HK-2 (cell line): ENCODE measurements at regions not wholly inside any gene's neighbourhood (a gene's known extent, or its start where the extent isn't known, plus 50 kb on each side); places are given as distances from the start of the nearest gene placed in this dataset.
"Not testable (repeated sequence)": the region's sequence is repeated elsewhere in the genome, so short reads cannot be mapped to it uniquely, and the experiment has no call there.

Source experiments
- DNase-seq: peaks from one replicate; pipeline ENCODE4 v3.0.0-alpha.2; 2018; ENCODE audit not compliant: unreplicated experiment

DNA sequence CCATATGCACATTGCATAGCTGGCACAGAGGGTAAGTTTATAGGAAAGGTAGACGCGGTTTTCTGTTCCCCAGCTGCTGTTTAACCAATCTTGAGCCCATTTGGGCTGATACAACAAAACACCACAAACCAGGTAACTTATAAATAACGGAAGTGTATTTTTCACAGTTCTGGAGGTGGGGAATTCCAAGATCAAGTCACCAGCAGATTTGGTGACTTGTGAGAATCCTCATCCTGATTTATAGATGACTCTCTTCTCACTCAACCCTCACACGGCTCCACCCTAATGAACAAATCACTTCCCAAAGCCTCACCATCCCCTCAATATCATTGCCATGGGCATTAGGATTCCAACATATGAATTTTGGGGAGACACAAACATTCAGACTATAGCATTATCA lies 694.4 kb upstream of the NR2F2 start:
- no peak for DNase-seq

DNA sequence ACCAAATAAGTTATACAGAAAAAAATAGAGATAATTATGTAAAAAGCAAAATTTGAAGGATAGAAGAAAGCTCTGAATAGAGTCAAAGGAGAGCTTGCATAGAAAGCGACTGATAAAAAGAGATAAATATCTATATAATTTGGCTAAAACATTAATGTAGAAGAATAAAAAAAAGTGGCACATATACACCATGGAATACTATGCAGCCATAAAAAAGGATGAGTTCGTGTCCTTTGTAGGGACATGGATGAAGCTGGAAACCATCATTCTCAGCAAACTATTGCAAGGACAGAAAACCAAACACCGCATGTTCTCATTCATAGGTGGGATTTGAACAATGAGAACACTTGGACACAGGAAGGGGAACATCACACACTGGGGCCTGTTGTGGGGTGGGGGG lies 693.3 kb upstream of the NR2F2 start:
- DNase-seq: not testable (repeated sequence)

DNA sequence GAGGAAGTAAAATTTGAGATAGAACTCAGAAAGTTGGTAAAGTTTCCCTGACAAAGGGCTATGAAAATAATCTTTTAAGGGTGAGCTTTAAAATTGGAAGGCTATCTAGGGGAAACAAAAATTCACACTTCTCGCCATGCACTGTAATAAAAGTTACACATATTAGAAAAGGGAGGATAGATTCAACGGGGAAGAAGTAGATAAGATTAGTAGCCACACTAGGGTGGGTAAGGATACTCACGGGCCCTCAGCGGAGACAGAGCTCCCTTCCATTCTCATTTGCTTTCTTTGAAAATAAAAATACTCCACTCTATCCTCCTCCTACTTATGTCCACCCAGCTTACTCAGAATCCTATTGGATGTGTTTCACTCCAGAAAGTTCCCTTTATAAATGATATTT lies 691.3 kb upstream of the NR2F2 start:
- DNase-seq: no peak

DNA sequence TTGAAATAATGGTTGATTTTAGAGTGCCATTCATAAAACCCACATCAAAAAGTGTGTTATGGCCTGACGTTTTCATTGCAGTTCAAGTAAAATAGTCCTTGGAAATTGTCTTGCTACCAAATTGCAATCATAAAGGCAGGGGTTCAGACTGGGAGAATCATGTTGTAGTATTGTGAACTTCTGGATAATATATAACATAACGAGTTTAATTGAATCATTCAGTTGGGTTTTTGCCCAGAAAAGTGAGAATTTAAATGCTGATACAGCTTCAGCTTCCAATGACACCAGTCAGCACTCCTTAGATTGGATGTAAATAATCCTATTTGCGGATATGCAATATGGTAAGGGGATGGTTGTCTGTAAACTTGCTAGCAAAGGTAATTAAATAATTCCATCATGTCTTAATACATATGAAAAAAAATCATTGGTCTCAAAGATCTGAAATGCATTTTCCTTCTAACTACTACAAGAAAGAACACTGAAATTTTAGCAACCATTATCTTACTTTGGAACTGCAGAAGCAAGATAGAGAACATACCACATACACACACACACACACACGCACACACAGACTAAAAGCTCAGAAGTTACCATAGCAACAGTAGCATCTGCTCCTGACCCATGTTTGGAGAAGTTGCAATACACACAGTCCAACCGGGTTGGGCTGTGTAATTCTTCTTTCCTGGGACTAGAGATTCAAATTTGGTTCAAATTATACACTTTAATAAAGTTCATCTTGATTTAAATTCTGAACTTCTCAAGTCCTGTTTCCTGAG lies 686.2 kb upstream of the NR2F2 start:
- DNase-seq: no peak

DNA sequence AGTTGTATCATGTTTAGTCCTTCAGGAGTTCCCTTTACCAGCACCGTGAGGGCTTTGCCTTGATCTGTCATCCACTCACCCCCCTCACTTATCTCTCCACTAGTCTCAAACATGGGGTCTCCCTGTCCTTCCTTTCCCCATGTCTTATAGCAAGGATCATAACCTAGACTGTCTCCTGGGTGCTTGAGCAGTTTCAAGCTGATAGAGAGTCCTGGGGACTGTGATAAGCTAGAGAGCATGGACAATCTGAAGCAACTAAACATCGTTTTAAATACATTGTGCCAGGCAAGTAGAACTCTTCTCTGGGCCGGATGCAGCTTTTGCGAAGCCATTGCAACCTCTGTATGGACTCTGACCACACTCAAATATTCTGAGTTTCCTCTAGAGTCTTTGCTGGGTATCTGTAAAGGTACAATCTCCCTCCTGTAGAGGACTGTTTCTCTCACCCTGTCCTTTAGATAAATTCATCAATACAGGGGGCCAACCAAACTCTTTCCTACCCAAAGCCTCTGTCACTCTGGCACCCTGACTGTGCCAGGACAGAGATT lies 684.6 kb upstream of the NR2F2 start:
- no peak for DNase-seq

DNA sequence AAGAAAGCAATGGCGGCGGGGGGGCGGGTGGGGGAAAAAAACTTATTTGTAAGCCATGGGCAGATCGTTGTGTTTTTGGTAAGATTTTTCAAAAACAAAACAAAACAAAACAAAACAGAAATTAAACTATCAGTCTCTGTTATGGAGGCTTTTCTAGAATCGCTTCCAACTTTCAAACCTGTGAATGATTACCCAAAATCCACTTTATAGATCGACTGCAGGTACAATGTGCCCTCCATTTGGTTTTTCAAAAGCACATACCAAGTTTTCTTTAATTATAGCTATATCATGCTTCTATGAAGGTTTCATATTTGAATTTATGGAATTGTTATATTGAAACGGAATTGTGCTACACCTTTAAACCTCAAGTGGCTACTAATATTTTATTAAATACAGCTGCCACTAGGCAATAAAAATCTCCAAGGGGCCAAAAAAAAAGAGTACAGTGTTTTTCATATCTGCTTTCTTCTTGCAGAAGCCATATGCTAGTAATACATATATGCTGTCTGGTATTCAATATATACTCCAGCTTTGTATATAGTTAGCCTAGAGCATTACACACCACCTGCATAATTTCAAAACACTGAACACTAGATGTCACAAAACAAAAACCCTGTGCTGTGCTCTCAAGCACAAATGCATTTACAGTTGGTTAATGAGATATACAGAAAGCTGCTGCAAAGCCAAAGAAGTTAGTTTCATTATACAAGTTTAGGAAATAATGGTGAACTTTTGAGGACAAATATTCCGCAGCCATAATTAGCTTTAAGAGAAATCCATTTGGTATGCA lies 683.8 kb upstream of the NR2F2 start:
- no peak for DNase-seq

DNA sequence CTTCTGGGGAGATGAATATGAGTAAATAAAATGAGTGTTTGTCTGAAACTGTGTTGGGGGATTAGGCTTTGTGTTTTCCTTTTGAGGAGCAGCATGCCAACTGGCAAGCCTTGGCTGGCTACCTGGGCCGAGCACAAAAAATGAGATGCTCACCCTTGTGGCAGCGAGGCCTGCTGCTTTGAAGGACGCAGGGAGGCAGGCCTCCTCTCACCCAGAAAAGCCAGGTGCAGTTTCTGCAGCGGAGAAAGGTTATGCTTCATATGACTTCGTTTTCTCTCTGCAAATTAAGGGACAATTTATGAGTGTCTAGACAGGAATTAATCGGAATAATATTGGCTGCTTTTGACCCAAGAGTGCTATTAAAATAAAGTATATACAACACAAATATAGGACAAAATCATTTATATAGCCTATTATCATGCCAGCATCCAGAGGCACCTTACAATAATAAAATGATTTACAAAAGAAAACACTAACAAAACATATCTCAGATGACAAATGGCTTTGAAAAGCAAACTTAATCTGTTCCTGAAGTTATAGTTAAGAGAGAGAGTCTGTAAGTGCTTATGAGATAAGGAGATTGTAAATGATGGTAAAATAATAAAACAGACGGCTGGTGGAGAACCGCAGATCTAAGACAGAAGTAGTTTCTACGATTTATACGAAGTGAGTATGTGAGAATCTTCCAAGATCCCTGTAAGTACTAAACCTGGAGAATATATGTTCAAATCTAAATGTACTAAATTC lies 682.8 kb upstream of the NR2F2 start:
- DNase-seq: no peak

DNA sequence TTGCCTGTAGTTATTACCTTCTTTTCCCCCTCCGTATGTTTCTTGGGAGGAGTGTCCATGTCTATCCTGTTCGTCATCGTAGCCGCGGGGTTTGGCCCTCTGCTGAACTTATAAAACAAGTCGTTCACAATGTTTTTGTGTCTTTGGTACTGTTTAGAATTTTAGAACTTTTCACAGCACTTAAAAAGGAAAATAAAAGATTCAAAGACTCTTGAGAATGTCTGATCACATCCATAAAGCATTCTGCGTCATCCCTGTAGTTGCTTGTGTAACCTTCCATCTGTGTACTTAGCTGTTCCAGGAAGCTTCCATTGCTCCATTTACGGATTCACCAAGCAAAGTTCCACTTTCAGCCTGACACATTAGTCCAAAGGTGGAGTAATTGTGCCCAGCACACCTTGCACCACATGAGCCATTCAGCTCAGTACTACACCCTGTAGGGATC lies 677.1 kb upstream of the NR2F2 start:
- no peak for DNase-seq

DNA sequence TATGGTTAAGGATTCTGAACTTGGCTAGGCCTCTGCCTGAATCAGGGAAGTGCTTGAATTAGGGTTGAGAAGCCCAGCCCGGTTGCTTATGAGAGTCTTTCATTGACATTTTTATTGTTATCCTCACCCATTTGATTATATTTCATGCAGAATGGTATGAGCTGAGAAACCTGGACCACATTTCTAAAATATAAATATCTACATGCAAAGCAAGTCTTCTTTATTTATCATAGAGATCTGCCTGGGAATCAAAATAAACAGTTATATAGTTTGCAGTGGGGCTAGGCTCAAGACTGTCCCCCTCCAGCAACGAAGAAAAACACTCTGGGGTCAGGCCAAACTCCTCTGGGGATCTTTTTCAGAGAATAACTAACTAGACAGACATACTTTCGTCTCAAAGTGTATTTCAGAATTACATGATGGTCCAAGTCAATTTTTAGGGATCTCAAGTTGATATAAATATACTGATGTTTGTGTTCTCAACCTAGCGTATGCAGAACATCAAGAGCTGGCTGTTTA lies 675.4 kb upstream of the NR2F2 start:
- no peak for DNase-seq

DNA sequence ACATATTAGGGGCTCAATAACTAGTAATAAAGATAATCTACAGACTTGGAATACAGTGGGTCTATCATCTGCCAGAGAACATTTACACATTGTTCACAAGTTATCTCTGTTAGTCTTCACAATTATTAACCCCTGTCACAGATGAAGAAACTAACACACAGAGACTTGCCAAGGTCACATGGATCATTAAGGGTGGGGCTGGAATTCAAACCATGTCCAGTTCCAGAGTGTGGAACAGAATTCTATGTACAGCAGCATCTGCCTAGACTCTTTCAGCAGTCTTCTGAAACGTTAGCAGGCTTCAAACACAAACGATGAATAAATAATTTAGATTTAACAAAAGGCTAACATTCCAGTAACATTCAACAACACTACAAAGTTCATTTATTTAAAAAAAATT lies 673.9 kb upstream of the NR2F2 start:
- DNase-seq: no peak

DNA sequence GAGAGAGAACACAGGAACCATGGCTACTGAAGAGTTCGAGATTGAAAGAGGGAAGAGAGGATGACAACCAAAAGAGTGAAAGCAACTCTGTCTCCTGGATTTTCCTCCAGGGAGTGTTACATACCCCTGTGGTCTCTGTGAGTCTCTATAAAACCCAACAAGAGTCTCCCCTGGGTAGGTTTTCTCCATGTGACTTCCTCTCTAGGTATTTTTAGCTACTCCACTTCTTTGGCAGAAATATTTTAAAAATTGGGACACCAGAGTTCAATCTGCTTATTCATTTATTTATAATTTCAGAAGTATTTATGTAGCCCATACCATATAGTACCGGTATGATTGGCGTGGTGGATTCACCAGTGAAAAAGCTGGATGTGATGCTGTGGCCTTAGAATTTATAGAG lies 671.7 kb upstream of the NR2F2 start:
- DNase-seq: no peak

DNA sequence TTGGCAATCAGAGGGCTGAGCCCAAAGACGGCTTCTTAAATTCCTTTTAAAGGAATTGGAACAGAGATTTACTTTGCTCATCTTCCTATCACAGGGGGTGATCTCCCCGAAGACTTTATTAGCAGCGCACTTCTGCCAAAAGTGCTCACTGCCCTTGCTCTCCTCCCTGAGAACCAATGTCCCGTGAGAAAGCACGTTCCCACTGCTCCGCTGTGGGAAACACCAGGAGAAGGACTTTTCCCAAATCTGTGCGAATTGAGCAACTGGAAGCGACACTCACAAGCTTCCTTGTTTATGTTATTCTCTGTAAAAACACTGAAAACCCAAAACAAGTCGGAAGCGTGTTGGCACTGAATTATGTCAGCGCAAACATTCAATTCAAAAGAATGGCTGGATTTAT lies 670.8 kb upstream of the NR2F2 start:
- DNase-seq: no peak

DNA sequence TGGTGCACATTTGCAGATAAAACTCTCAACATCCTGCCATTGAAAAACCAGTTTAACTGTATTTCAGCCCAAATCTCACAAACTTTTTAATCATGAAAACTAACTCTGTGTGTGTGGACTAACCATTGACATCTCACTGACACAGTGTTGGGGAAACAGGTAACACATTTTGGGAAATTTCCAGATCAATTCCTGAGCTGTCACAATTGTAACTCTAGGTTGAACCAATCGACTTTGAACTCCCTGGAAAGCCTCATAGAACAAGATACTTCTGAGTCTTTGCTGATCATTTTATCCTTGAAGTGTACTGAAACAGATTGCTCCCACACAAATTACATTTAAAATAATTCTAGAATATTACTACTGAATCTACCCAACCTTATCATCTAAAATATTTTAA lies 667.9 kb upstream of the NR2F2 start:
- DNase-seq: no peak

DNA sequence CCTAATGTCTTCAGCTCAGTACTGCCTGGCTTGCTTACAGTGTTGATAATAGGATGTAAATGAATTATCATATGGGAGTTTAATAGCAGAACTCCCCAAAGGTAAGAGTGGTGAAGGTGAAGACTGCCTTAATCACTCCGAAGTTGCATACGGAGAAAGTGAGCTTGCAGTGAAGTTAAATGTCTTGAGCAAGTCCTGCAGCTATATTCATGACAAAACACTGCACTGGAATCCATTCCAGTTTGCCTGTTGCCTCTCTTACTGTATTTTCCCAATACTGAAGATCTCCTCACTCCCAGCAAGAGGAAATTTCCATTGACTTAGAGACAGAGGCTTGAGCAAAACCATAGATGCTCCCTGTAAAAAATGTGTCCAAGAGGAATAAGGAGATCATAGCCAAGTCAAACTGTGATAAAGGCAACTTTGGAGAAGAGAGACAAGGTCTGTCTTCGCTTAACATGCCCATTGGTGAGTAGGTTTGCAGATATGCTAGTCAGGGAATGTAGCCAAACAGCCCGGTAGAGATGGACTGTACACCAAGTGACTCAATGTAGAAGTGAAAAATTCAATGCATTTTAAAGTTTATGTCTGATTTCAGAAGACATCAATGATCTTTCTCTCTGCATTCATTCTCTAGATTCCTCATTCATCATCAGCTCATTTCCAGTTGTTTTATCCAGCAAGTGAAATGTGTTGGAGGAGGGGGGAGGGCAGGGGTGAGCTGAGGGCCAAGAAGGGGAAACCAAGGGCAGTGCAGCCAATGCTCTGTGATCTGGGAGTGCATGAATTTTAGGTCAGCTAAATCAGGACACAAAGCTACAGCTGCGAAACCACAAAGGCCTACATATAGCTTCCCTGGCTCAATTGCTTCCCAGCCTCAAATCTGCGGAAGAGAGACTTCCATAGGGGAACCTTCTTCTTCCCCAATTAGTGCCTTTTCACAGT lies 667.1 kb upstream of the NR2F2 start:
- DNase-seq: no peak

DNA sequence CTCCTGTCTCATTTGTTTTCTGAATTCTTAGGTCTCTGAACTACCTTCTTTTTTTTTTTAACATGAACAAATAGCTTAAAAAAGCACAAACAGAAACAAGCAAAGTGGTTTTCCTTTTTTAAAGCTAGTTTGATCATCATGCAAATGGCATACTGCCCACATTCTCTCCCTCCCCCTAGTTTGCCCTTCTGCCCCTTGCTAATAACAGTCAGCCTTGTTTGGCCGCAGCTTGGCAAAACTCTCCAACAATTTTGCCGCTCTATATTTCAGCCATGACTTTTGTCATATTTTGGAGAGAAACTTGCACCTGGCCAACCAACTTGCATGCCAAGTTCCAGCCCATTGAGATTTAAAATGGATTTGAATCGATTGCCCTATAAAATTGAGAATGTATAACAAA lies 666.0 kb upstream of the NR2F2 start:
- no peak for DNase-seq

DNA sequence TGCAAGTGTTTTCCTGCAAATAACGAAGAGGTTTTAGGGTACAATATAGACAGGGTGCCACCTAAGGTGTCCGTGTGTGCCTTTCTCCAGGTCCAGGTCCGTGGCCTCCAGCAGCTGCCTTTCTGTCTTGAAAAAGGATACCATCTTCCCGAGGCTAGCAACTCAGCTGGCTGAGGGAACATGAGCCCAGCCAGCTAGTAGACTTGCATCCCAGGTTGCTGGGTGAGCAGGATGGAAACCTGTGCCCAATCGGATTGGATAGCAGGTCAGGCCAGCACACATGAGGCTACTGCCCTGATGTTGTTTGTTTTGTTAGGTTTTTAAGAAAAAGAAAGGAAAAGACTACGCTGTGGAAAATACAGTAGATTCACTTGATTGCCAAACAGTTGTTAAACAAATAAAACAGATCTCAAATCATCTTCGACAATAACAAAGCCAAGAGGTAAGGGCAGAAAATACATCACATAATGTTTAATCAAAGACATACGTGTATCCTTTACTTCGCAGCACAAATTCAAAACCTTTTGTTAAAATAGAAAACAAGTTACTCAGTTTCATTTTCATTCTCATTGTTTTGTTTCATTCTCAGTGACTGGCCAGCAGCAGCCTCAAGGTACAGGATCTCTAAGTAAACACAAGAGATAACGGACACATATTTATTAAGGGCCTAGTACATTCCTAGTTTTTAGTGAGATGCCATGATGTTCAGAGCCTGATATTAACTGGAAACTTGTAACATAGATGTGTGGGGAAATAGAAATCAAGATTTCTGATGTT lies 661.2 kb upstream of the NR2F2 start:
- DNase-seq: no peak

DNA sequence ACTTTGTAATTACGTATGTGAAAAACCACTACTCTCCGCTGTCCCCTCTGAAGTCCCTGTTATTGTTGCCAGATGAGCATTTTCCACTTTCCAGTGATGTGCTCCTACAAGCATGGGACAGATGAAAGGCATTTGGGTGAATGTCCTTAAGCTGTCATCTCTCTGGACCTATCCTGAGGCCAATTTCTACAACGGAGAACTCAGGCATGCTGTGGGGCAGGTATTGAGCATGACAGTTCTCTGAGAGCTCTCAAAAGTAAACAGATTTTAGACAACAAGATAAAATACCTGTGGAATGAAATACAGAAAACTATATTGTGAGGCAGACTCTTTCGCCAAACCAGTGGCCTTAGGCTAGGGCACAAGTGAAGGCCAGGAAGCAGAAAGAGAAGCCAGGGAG lies 656.5 kb upstream of the NR2F2 start:
- no peak for DNase-seq

DNA sequence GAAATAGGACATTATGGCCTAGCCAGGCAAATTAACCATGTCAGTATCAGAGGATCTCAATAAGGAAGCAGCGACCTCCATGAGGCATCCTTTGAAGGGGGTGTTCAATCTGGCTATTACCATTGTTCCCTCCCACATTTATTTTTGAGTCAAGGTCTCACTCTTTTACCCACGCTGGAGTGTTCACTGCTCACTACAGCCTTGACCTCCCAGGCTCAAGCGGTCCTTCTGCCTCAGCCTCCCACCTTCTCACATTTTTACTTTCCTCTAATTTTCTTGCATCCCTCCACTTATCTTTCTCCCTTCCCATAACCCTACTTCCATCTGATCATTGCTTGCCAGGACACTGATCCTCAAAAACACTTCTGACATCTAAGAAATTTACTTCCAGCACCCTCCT lies 654.0 kb upstream of the NR2F2 start:
- no peak for DNase-seq

DNA sequence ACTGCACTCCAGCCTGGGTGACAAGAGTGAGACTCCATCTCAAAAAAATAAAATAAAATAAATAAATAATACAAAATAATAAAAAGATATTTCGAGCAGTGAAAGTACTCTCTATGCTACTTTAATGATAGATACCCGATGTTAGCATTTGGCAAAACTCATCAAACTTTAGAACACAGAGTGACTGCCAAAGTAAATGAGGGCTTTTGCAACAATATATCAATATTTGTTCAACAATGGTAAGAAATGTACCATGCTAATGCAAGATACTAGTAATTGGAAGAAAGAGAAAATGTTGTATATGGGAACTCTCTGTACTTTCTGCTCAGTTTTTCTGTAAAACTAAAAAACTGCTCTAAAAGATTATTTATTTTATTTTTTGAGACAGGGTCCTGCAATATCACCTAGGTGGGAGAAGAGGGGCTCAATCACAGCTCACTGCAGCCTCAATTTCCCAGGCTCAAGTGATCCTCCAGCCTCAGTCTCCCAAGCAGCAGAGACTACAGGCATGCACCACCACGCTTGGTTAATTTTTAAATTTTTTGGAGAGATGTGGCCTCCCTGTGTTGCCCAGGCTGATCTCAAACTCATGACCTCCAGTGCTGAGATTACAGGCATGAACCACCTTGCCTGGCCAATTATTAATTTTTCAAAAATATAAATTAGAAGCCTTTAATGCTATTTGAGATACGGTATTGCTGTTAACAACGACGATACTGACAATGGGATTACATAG lies 650.5 kb upstream of the NR2F2 start:
- DNase-seq: no peak

DNA sequence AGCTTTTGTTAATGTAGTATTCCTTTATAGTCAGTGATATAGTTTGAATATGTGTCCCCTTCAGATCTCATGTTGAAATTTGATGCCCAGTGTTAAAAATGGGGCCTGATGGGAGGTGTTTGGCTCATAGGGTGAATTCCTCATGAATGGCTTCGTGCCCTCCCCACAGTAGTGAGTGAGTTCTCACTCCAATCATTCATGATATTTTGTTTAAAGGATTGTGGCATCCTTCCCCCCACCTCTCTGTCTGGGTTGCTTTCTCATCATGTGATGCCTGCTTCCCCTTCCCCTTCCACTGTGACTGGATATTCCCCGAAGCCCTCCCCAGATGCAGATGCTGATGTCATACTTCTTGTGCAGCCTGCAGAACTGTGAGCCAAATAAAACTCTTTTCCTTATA lies 649.8 kb upstream of the NR2F2 start:
- no peak for DNase-seq
